ENCODE measurements at regions not wholly inside any gene's neighbourhood (a gene's known extent, or its start where the extent isn't known, plus 50 kb on each side); places are given as distances from the start of the nearest gene placed in this dataset.

DNA sequence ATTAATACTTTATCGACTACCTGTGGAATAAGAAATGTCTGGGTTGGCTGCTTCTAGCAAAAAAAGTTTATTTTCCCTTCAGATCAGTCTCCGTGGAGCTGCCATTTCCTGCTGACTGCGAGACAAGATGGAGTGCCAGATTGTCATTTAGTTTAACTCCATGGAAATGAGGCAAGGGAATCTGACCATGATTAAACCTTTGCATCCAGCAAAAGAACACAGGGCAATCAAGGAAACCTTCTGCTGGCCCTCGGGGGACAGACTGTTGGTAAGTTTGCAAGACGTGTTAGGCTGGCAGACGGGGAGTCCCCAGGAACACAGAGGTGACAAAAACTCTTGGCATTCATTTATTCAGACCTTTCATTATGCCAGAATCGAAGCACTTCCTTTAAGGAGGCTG is 52.2 kb upstream of the SPACA1 start:
- DNase-seq, result no peak

DNA sequence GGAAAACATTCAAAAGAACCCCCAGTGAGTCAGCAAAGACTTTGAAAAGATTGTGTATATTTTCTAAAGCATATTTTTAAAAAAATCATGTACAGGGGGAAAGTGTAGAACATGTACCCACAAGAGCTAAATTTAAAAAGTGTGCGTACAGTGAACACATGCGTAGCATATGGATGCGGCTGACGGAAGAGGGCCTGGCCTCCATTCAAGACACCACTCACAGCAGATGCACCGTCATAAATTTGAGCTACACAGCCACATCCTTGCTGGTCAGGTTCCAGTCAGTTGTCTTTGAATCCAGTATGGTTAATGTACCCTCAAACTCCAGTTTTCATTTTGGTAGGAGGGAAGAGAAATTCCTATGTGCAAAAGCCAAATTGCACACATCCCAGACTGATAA is 54.3 kb upstream of the SPACA1 start:
- DNase-seq, result no peak

DNA sequence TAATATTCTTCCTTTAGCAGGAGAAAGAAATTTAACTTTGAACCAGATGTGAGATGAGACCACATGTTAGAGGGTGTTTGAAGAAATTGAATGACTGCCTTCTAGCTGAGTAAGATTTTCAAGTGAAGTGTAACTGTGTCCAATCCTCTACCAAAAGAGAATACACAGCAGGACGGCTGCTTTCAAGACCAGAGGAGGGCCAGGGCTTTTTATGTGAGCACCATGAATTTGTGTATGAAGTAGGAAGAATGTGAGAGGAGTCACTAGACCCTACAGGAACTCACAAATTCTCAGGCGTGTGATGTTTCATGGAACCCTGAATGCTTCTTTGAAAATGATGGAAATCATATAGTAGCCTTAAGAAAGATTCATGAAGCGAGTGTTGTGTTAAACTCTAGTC is 56.8 kb upstream of the SPACA1 start:
- DNase-seq, result no peak

DNA sequence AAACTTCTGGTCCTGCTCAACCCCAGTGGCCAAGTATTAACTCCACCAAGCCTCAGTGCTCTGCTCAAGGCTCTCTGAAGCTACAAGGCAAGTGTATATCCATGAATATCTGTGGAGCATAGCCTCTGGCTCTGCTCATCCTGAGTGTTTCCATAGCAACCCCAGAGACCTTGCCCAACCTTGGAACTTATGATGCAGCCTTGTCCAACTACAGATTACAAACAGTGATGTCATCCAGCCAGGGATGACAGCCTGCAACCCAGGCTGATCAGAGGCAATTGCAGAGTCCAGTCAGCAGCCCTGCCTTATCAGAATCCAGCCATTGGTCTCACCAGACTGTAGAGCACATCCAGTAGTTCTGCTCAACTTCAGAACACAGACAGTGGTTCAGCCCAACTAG is 65.5 kb upstream of the SPACA1 start:
- DNase-seq, result no peak

GRCh38 chr6:87979737-87980136 is 67.9 kb upstream of the SPACA1 start:
- no peak for DNase-seq

GRCh38 chr6:87976616-87977015 is 71.0 kb upstream of the SPACA1 start:
- DNase-seq, result no peak

DNA sequence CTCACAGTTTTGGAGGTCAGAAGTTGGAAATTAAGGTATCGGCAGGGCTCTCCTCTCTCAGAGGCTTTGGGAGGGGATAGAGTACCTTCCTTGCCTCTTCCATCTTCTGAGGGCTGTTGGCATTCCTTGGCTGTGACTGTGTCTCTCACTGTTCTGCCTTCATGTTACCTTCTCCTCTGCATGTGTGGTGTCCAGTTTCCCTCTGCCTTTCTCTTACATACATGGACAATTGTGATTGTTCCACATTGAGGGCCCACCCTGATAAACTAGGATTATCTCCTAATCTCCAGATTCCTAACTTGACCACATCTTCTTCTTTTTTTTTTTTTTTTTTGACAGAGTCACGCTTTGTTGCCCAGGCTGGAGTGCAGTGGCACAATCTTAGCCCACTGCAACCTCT is 72.1 kb upstream of the SPACA1 start:
- DNase-seq, result no peak

DNA sequence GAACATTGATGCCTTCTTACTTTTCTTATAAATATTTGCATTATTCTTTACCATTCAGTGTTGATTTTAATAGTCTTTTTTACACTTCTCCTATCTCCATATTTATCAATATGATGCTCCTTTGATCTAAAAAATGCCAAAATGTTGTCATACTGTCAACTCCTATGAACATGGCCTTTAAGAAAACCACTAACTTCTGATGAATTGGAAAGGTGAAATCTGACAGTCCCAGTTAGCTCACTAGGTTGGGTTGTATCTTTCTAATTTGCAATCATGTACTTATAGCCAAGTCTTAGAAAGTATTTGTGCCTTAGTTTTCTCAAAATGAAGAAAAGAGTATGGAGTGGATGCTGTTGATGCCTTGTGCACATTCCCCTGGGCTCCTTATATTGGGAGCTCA is 75.4 kb upstream of the SPACA1 start:
- no peak for DNase-seq

DNA sequence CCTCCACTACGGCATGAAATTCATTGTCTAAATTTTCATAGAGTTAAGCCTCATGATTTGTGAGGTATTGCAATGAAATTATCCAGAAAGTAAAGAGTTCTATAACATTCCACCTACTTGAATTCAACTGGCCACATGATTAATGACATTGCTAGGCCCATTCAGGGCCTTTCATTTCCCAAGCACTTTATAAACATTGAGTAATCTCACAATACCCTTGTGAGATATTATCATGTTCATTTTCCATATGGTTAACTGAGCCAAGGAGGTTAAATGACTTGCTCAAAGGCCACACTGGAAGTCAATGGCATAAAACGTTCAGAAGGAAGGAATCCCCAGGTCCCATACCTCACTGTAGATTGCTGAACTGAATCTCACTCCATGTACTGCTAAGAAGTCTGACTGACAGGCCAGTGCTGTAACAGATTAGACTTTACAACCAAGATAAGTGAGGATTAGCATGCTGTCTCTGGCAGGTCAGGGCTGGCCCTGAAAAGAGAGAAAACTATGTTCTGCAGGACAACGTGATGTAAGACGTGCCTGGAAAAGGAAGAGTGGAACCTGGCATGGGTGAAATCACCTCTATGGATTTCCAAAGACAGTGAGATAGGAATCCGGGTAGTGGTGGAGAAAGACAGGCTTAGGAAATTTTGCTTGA is 75.9 kb upstream of the SPACA1 start:
- no peak for DNase-seq

- no peak for DNase-seq
Measured at GRCh38 chr6:87968435-87969278, 79.0 kb upstream of the SPACA1 start.

- DNase-seq, result no peak
Measured at GRCh38 chr6:87965806-87966205, 81.8 kb upstream of the SPACA1 start.

DNA sequence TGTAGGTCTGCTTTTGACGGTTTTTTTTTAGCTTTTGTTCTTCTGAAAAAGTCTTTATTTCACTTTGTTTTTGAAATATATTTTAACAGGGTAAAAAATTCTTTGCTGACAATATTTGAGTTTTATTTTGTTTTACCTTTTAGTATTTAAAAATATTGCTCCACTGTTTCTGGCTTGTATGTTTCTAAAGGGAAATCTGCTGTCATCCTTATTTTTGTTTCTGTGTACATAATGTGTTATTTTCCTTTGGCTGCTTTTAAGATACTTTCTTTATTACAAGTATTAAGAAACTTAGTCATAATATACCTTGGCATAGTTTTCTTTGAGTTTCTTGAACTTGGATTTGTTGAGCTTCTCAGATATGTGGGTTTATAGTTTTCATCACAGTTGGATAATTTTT is 88.6 kb upstream of the SPACA1 start:
- DNase-seq, result no peak

GRCh38 chr6:87951751-87952150 is 95.9 kb upstream of the SPACA1 start:
- no peak for DNase-seq

- no peak for DNase-seq
Measured at GRCh38 chr6:87950614-87951013, 97.0 kb upstream of the SPACA1 start.

GRCh38 chr6:87949194-87949593 is 98.4 kb upstream of the SPACA1 start:
- DNase-seq, result no peak

GRCh38 chr6:87946669-87947068 is 101.0 kb upstream of the SPACA1 start:
- DNase-seq, result no peak

DNA sequence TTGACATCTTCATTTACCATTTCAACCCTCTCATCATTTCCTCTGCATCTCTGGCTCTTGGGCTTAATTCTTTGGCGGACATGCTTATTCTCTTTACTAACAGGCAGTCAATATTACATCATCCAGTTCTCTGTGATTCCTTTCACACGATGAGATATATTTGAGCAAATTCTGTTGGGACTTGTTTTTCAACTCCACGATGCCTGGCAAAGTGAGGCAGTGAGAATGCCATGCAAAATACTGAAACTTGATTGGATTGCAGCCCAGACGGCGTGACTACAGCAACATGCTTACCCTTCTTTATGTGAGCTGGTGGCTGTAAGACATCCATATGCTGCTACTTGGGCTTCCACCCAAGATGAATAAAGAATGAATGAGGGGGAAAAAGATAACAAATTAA is 101.7 kb upstream of the SPACA1 start:
- DNase-seq, result no peak

DNA sequence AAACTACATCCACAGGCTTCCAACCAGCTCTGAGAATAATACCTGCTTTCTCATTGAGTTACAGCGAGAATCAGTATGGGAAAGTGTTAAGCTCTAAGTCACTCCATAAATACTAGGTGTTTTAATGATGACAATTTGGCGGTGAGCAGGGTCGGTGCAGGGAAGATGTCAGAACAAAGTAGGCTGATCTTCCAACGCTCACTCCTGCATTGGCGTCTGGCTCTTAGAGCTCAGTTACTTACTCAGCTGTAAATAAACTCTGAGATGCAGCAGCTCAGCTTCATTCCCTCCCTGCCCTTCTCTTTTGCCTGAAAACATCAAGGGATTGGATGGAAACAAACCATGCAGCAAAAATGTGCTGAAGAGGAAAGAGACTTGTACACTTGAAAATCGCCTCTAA is 102.5 kb upstream of the SPACA1 start:
- no peak for DNase-seq

DNA sequence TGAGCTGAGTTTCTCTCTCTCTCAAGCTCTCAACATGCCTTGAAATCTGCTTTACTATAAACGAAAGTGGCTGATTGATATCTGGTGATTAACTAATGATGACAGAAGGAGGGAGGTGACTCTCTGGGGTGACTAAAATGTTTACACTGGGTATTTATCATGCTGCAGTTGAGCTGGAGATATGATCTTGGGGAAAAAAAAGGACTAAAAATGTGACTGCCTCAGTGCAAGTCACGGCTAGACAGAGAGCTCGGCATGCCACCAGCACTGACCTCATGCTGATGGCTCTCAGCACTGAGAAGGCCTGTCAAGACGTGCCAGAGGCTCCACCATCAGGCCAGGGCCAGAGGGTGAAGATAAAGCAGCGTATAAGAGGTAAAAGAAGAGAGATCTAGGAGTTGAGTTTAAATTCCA is 103.1 kb upstream of the SPACA1 start:
- DNase-seq, result no peak

GRCh38 chr6:87943191-87943590 is 104.5 kb upstream of the SPACA1 start:
- no peak for DNase-seq

GRCh38 chr6:87941556-87942358 is 105.9 kb upstream of the SPACA1 start:
- no peak for DNase-seq

- DNase-seq, result no peak
Measured at GRCh38 chr6:87939776-87940175, 107.9 kb upstream of the SPACA1 start.

DNA sequence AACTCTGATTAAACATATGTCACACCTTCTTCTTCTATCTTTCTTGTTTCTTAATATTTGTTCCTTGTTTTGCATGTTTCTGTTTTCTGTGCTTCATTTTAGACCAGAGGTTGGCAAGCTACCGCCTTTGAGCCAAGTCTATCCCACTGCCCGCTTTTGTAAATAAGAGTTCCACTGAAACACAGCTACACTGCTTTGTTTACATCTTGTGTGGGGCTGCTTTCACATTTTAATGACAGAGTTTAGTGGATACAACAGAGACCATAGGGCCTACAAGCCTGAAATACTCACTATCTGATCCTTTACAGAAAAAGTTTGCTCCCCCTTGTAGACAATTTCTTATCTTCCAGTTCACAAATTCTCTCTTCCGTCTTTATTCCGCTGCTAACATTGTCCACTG is 109.4 kb upstream of the SPACA1 start:
- no peak for DNase-seq

DNA sequence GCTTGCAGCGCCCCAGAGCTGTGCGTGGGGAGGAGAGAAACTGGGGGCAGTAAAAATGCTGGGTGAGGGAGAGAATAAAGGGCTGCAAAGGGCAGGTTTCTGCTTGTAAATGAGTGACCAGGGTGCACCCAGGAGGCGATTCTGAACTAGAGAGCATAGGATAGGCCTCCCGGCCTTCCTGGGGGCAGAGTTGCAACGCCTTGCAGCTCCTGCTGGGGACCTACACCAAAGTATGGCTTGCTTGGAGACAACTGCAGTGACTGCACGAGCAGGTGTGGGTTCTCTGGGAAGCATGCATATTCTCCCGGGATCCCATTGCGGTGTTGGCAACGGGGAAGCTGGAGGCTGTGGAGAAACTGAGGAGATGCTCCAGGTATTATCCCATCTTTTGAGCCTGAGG is 111.6 kb upstream of the SPACA1 start:
- DNase-seq, result no peak

Data from effector CD8-positive, alpha-beta T cell (primary cell).